ENCODE measurements at regions not wholly inside any gene's neighbourhood (a gene's known extent, or its start where the extent isn't known, plus 50 kb on each side); places are given as distances from the start of the nearest gene placed in this dataset.

GRCh38 chr15:39180483-39180933 is 400.4 kb upstream of the THBS1 start:
- TF ChIP-seq RARB (CRISPR knock-in tag; IDR thresholded peaks at IDR 0.05) (no peak), POLR2A (IDR thresholded peaks at IDR 0.05; ENCODE audit: low read length) (no peak), RAD21 (conservative IDR thresholded peaks at IDR 0.05 in 1 of 2, IDR thresholded peaks at IDR 0.05 in 1 of 2) (no peak), MAX (IDR thresholded peaks at IDR 0.05) (no peak), MYC (IDR thresholded peaks at IDR 0.05; ENCODE audit: borderline replicate concordance, low read length) (no peak), CHD4 (IDR thresholded peaks at IDR 0.05; ENCODE audit: borderline replicate concordance) (no peak), CHD2 (IDR thresholded peaks at IDR 0.05; ENCODE audit: low read length, partially characterized antibody) (no peak), REST (IDR thresholded peaks at IDR 0.05) (no peak), NPAS2 (CRISPR knock-in tag; IDR thresholded peaks at IDR 0.05; ENCODE audit: borderline replicate concordance) (no peak), JUN (IDR thresholded peaks at IDR 0.05) (no peak), EP300 (IDR thresholded peaks at IDR 0.05) (no peak), ZC3H11A (IDR thresholded peaks at IDR 0.05) (no peak)
- TF ChIP-seq, protein P1, sequence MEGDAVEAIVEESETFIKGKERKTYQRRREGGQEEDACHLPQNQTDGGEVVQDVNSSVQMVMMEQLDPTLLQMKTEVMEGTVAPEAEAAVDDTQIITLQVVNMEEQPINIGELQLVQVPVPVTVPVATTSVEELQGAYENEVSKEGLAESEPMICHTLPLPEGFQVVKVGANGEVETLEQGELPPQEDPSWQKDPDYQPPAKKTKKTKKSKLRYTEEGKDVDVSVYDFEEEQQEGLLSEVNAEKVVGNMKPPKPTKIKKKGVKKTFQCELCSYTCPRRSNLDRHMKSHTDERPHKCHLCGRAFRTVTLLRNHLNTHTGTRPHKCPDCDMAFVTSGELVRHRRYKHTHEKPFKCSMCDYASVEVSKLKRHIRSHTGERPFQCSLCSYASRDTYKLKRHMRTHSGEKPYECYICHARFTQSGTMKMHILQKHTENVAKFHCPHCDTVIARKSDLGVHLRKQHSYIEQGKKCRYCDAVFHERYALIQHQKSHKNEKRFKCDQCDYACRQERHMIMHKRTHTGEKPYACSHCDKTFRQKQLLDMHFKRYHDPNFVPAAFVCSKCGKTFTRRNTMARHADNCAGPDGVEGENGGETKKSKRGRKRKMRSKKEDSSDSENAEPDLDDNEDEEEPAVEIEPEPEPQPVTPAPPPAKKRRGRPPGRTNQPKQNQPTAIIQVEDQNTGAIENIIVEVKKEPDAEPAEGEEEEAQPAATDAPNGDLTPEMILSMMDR (IDR thresholded peaks at IDR 0.05): no peak
- TF ChIP-seq, protein P2, sequence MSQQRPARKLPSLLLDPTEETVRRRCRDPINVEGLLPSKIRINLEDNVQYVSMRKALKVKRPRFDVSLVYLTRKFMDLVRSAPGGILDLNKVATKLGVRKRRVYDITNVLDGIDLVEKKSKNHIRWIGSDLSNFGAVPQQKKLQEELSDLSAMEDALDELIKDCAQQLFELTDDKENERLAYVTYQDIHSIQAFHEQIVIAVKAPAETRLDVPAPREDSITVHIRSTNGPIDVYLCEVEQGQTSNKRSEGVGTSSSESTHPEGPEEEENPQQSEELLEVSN (IDR thresholded peaks at IDR 0.05; ENCODE audit: borderline replicate concordance, low read depth): no peak

Measured in A549 (cell line).